ENCODE measurements at regions not wholly inside any gene's neighbourhood (a gene's known extent, or its start where the extent isn't known, plus 50 kb on each side); places are given as distances from the start of the nearest gene placed in this dataset.

GRCh38 chr16:26263406-26263805 is 571.6 kb downstream of the HS3ST4 start:
- TF ChIP-seq ZBTB21 (CRISPR knock-in tag; IDR thresholded peaks at IDR 0.05; ENCODE audit: borderline replicate concordance) (no peak), CTCF (IDR thresholded peaks at IDR 0.05) (no peak), AR (CRISPR knock-in tag; IDR thresholded peaks at IDR 0.05) (no peak)
